Naive thymus-derived CD4-positive, alpha-beta T cell (primary cell): ENCODE measurements at regions not wholly inside any gene's neighbourhood (a gene's known extent, or its start where the extent isn't known, plus 50 kb on each side); places are given as distances from the start of the nearest gene placed in this dataset.
A peak's percentile ranks its signal among the peaks of the same experiment; 100 is the strongest.

Experiments
- ATAC-seq: fragments of 150-1000 bp; cut with Tn5 transposase; 2 replicates; pipeline ENCODE4 v1.10.0; 2021; ENCODE audit warnings: mild to moderate bottlenecking, moderate library complexity
- CTCF ChIA-PET: fragments of 350-600 bp; sonication (Branson Sonifier 250); formaldehyde crosslinking; loops from one replicate; lab custom pipeline; 2021; ENCODE audit warnings: antibody characterized with exemption; lab: Charles Lee
- POLR2A ChIA-PET: fragments of 350-600 bp; sonication (Branson Sonifier 250); formaldehyde crosslinking; loops from one replicate; lab custom pipeline; 2021; ENCODE audit warnings: antibody characterized with exemption, inconsistent platforms; lab: Charles Lee
- DNase-seq, 9 donors: peaks; one replicate each; pipeline versions ENCODE4 v3.0.0 to v3.0.0-alpha.2; 2020 to 2022; ENCODE audit warnings: mixed read lengths in 1 of 9
- H3K27ac ChIP-seq: one replicate; pipeline ENCODE4 v1.7.0; 2013; ENCODE audit warnings: mild to moderate bottlenecking, low read depth, low read length, moderate library complexity
- H3K27me3 ChIP-seq, 2 donors: one replicate each; pipeline ENCODE4 v1.7.0; 2013; ENCODE audit warnings: low read length in 2 of 2, mild to moderate bottlenecking in 2 of 2, moderate library complexity in 2 of 2; ENCODE audit not compliant: control insufficient read depth in 2 of 2, insufficient read depth in 2 of 2
- H3K36me3 ChIP-seq, 3 experiments: 1 replicate in 2 of 3; 2 replicates in 1 of 3; pipeline ENCODE4 v1.7.0; 2013; ENCODE audit warnings: low read length in 3 of 3, mild to moderate bottlenecking in 3 of 3, moderate library complexity in 1 of 3; ENCODE audit not compliant: insufficient read depth in 3 of 3, control insufficient read depth in 2 of 3
- H3K4me1 ChIP-seq, 2 donors: one replicate each; pipeline ENCODE4 v1.7.0; 2013; ENCODE audit warnings: low read length in 2 of 2, mild to moderate bottlenecking in 2 of 2, moderate library complexity in 1 of 2; ENCODE audit not compliant: control insufficient read depth in 2 of 2, insufficient read depth in 2 of 2
- H3K4me3 ChIP-seq: 2 replicates; pipeline ENCODE4 v1.7.0; 2013; ENCODE audit warnings: mild to moderate bottlenecking, low read length
- H3K9me3 ChIP-seq, 3 experiments: 1 replicate in 2 of 3; 2 replicates in 1 of 3; pipeline ENCODE4 v1.7.0; 2013; ENCODE audit warnings: low read length in 3 of 3; ENCODE audit not compliant: control insufficient read depth in 2 of 3
- H3K27ac Mint-ChIP-seq, 9 donors: one replicate each; pipeline ENCODE4 v1.8.0; 2020 to 2022; ENCODE audit warnings: mixed read lengths in 9 of 9, mild to moderate bottlenecking in 8 of 9, moderate library complexity in 5 of 9, inconsistent platforms in 2 of 9
- H3K27me3 Mint-ChIP-seq, 5 donors: one replicate each; pipeline ENCODE4 v1.8.0; 2021 to 2022; ENCODE audit warnings: mixed read lengths in 5 of 5, mild to moderate bottlenecking in 1 of 5
- H3K36me3 Mint-ChIP-seq, 5 donors: one replicate each; pipeline ENCODE4 v1.8.0; 2020 to 2022; ENCODE audit warnings: mixed read lengths in 5 of 5, mild to moderate bottlenecking in 3 of 5, inconsistent platforms in 1 of 5
- H3K4me1 Mint-ChIP-seq, 7 donors: one replicate each; pipeline ENCODE4 v1.8.0; 2020 to 2022; ENCODE audit warnings: mixed read lengths in 7 of 7, mild to moderate bottlenecking in 3 of 7, inconsistent platforms in 1 of 7
- H3K4me3 Mint-ChIP-seq, 10 donors: one replicate each; pipeline ENCODE4 v1.8.0; 2020 to 2022; ENCODE audit warnings: mild to moderate bottlenecking in 10 of 10, mixed read lengths in 10 of 10, moderate library complexity in 6 of 10, inconsistent platforms in 2 of 10
- H3K9me3 Mint-ChIP-seq, 11 donors: one replicate each; pipeline ENCODE4 v1.8.0; 2020 to 2022; ENCODE audit warnings: mixed read lengths in 11 of 11, mild to moderate bottlenecking in 4 of 11, inconsistent platforms in 1 of 11, moderate library complexity in 1 of 11
- intact Hi-C, 2 donors: fragments of 100-400 bp; cut with micrococcal nuclease; formaldehyde crosslinking; loops; one replicate each; pipeline ENCODE4 v1.15.1; 2023

DNA sequence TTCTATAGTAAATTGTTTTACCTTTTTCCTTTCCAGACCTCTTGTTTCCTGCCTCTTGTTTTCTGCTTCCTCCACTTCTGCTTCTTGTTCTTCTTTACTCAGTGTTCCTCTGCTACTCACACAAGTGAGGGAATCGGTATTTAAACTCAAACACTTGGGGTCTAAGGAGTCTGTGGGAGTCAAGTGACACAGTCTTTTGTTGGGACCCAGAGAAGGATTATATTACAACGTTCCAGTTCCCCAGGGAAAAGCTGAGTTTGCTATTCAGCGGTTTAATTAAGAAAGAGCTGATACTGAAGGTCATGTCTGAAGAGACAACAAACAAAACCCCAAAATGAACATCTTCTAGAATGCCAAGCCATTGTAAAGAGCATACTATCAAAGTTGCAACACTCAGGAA lies 107.8 kb upstream of the CITED2 start:
- no peak overlapping the region for H3K27ac Mint-ChIP-seq
- DNase-seq = no peak
- no peaks in the 10 kb centered on the region for H3K27me3 ChIP-seq
- no peaks in the 10 kb centered on the region for H3K9me3 Mint-ChIP-seq
- intact Hi-C loops = no loop called here
- H3K36me3 ChIP-seq = no peaks in the 10 kb centered on the region
- no peak overlapping the region for H3K27ac ChIP-seq
- peaks cover 0 to 1% (median 0%) of the 10 kb centered on the region in 7 donors for H3K4me1 Mint-ChIP-seq
- peaks cover 0 to 10% (median 8%) of the 10 kb centered on the region in 5 donors for H3K27me3 Mint-ChIP-seq
- H3K9me3 ChIP-seq = no peaks in the 10 kb centered on the region
- no peaks in the 10 kb centered on the region for H3K4me1 ChIP-seq
- no peaks in the 10 kb centered on the region for H3K36me3 Mint-ChIP-seq
- ChIA-PET POLR2A (no interaction called here), CTCF (no interaction called here)
- no peak for ATAC-seq
- H3K4me3 ChIP-seq = no peak overlapping the region
- no peak overlapping the region for H3K4me3 Mint-ChIP-seq

DNA sequence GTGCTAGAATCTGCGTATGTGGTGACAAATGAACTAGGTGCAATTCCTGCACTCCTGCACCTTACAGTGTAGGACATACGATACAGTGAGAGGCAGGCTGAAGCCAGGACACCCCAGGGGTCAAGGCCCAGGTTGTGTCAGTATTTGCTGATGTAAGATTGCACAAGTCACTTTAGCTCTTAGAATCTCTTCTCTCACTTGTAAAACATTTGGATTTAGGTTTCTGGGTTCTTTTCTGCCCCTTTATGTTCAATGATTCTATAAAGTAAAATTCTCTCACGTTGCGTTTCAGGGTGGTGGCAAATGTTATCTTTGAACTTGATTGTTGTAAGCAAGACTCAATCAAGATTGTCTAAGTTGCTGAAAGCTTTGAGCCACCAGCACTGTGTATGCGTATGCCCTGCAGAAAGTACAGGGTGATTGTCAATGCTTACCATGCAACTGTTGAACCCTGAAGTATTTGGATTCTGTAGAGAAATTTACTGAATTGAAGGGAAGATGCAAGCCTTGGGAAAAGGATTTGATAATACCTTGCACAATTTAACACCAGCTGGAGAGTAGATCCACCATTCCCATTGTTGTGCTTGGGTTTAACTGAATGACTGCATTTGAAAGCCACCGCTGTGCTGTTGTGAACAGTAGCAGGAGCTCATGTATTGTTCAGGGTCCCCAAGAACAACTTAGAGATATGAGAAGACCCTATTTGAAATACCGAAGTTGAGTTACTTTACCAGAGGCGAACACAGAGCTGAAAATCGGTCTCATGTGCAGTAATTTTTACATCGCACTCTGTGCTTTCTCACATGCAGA lies 106.1 kb upstream of the CITED2 start:
- ChIA-PET CTCF (no interaction called here), POLR2A (no interaction called here)
- DNase-seq (no peak), ATAC-seq (no peak)
- H3K4me1 ChIP-seq = no peaks in the 10 kb centered on the region
- H3K4me3 Mint-ChIP-seq = no peak overlapping the region
- H3K27me3 Mint-ChIP-seq = peaks cover 0 to 13% (median 8%) of the 10 kb centered on the region in 5 donors
- H3K27me3 ChIP-seq = no peaks in the 10 kb centered on the region
- H3K9me3 Mint-ChIP-seq = no peaks in the 10 kb centered on the region
- H3K27ac Mint-ChIP-seq = no peak overlapping the region
- no peaks in the 10 kb centered on the region for H3K9me3 ChIP-seq
- H3K4me3 ChIP-seq = no peak overlapping the region
- peaks cover 0 to 1% (median 0%) of the 10 kb centered on the region in 7 donors for H3K4me1 Mint-ChIP-seq
- H3K27ac ChIP-seq = no peak overlapping the region
- intact Hi-C loops = no loop called here
- no peaks in the 10 kb centered on the region for H3K36me3 Mint-ChIP-seq
- no peaks in the 10 kb centered on the region for H3K36me3 ChIP-seq

DNA sequence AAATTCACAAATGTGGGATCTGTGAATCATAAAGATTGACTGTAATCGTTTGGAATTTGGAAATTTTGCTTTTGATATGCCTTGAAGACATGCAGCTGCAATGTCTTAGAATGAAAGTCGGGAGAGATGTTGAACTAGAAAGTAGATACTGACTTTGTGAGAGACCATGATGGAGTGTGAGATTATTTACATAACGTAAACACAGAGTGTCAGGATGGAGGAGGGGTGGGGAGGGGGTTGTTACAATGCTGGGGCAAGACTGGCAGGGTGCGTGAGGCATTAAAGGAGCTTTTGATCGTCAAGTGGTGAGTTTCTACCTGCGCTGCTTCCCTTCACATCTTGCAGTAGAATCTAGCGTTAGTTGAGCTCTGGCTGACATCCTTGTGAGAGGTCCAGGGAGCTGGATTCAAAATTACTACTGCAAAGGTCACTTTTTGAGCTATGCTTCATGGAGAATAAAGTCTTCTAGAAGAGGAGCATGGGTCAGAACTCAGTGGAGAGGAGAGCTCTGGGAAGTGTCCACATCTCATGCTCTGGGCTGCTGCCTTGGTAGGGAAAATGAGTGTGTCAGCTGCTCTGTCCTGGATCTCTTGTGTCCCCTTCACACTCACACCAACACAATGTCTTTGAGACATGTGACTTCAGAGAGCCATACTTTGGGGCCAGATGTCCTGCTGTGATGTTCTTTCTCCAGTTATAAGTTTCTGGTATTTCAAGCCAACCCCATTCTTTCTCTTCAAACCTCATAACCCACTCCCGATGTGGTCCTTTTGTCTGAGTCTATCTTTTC lies 105.2 kb upstream of the CITED2 start:
- no peak overlapping the region for H3K27ac Mint-ChIP-seq
- Histone ChIP-seq H3K27me3 (no peaks in the 10 kb centered on the region), H3K36me3 (no peaks in the 10 kb centered on the region), H3K4me3 (no peak overlapping the region), H3K9me3 (no peaks in the 10 kb centered on the region), H3K4me1 (no peaks in the 10 kb centered on the region), H3K27ac (no peak overlapping the region)
- H3K4me1 Mint-ChIP-seq = peaks cover 0 to 2% (median 0%) of the 10 kb centered on the region in 7 donors
- ChIA-PET CTCF (no interaction called here), POLR2A (no interaction called here)
- DNase-seq (no peak), ATAC-seq (no peak)
- no peaks in the 10 kb centered on the region for H3K9me3 Mint-ChIP-seq
- no peak overlapping the region for H3K4me3 Mint-ChIP-seq
- H3K36me3 Mint-ChIP-seq = no peaks in the 10 kb centered on the region
- peaks cover 0 to 13% (median 8%) of the 10 kb centered on the region in 5 donors for H3K27me3 Mint-ChIP-seq
- intact Hi-C loops = no loop called here

DNA sequence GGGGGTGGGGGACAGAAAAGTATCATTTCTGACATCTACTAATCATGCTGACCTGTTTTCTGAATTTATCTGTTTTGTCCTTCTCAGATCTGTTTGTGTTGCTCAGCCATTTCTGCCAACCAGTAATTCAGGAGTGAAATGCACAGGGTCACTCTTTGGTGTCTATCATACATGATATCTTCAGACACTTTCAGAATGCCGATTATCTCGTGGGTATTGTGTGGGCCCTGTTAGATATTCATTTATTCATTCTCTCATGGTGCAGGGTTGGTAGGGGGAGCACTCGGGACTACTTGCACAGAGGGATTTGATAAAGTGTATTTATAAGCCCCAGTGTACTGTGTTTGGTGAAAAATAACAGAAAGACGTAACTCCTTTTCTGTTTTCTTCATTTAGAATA lies 101.2 kb upstream of the CITED2 start:
- Mint-ChIP-seq H3K9me3 (no peaks in the 10 kb centered on the region), H3K27me3 (peaks cover 0 to 12% (median 7%) of the 10 kb centered on the region in 5 donors), H3K4me3 (no peak overlapping the region), H3K36me3 (no peaks in the 10 kb centered on the region), H3K27ac (no peak overlapping the region), H3K4me1 (peaks cover 0 to 6% (median 0%) of the 10 kb centered on the region in 7 donors)
- ATAC-seq (no peak), DNase-seq (no peak)
- ChIA-PET POLR2A (no interaction called here), CTCF (no interaction called here)
- intact Hi-C loops = no loop called here
- Histone ChIP-seq H3K27me3 (no peaks in the 10 kb centered on the region), H3K4me3 (no peak overlapping the region), H3K27ac (no peak overlapping the region), H3K4me1 (no peaks in the 10 kb centered on the region), H3K9me3 (no peaks in the 10 kb centered on the region), H3K36me3 (no peaks in the 10 kb centered on the region)

DNA sequence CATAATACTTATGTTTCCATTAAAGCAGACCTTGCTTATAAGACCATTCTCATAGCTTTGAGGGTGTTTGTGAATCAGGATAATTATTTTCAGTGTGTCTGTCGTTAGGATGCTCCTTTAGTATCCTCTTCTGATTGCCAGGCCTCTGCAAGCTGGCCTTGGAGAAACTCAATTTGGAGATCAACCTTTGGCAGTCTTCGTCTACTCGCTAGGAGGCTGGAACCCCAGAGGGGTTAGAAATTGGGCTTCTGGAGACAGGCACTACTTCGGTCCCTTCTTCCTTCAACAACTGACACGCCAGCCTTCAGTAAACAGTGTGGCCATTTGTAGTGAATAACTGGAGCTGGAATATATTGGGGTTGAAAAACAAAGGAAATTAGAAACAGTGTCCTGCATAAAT lies 100.8 kb upstream of the CITED2 start:
- POLR2A ChIA-PET = no interaction called here
- Histone ChIP-seq H3K4me3 (no peak overlapping the region), H3K27ac (no peak overlapping the region), H3K27me3 (no peaks in the 10 kb centered on the region), H3K9me3 (no peaks in the 10 kb centered on the region), H3K36me3 (no peaks in the 10 kb centered on the region), H3K4me1 (no peaks in the 10 kb centered on the region)
- intact Hi-C loops = no loop called here
- ATAC-seq = no peak
- CTCF ChIA-PET = no interaction called here
- Mint-ChIP-seq H3K9me3 (no peaks in the 10 kb centered on the region), H3K27ac (no peak overlapping the region), H3K36me3 (no peaks in the 10 kb centered on the region), H3K4me3 (no peak overlapping the region), H3K27me3 (peaks cover 0 to 10% (median 7%) of the 10 kb centered on the region in 5 donors), H3K4me1 (peaks cover 0 to 6% (median 0%) of the 10 kb centered on the region in 7 donors)
- DNase-seq = no peak

DNA sequence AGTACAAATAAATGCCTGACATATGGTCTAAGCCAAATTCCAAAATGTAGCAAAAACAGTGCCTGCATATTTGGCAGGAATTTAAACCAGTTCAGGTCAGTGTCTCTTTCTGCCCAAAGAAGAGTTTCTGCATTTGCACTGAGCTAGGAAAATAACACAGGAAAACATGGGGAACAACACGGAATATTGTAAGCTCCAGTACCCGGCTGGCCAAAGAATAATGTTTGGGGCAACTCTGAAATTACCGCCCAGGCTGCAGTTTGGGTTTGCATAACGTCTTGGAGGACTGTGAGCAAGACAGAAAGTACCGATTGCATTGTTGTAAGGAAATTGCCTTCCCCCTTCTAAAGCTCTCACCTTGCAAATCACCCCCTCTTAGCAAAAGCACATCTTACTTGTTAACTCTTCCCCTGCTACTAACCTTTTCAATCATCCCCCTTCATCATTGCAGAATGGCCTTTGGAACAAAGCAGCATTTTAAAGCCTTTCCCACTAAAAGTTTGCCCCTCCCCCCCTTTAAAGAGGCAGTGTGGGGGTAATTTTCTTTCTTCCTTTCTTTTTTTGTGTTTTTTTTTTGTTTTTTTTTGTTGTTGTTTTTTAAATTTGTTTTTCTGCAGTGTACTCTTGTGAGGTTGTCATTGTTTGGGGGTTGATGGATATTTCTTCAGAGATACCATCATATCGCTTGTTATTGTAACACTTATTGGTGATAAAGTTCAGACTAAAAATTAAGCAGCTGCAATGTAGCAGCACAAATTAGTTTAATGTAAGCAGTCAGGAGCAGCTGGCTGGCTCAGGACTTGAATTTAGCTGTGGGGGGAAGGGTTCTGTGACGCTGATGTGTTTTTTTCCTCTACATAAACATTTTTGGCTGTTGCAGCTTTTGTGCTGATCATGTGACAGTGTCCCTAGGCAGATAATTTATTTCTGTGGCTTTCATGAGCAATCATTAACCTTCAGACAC lies 100.0 kb upstream of the CITED2 start:
- DNase-seq (no peak), ATAC-seq (no peak)
- intact Hi-C loops = no loop called here
- H3K4me1 ChIP-seq = no peaks in the 10 kb centered on the region
- Mint-ChIP-seq H3K36me3 (no peaks in the 10 kb centered on the region), H3K27ac (peak overlapping the region in 1 of 9 donors; percentile 27), H3K4me1 (peaks cover 0 to 6% (median 0%) of the 10 kb centered on the region in 7 donors), H3K4me3 (no peak overlapping the region), H3K27me3 (peaks cover 0 to 10% (median 4%) of the 10 kb centered on the region in 5 donors), H3K9me3 (no peaks in the 10 kb centered on the region)
- no peaks in the 10 kb centered on the region for H3K36me3 ChIP-seq
- no peaks in the 10 kb centered on the region for H3K27me3 ChIP-seq
- no peak overlapping the region for H3K27ac ChIP-seq
- POLR2A ChIA-PET = interaction anchor here (1.2 kb wide), 1 partner anchor 99 kb away, joined by 3 read pairs; no protein-coding TSS in a partner anchor
- CTCF ChIA-PET = no interaction called here
- no peaks in the 10 kb centered on the region for H3K9me3 ChIP-seq
- no peak overlapping the region for H3K4me3 ChIP-seq
